GM23248 (cell line): ENCODE measurements at regions not wholly inside any gene's neighbourhood (a gene's known extent, or its start where the extent isn't known, plus 50 kb on each side); places are given as distances from the start of the nearest gene placed in this dataset.

ENCODE experiments used
- EZH2 ChIP-seq: fragments of 200-600 bp; sonication (generic); IDR thresholded peaks from 2 replicates; pipeline ENCODE4 v1.6.1; 2018; ENCODE audit warnings: antibody characterized with exemption, mild to moderate bottlenecking; ENCODE audit not compliant: insufficient read depth, poor library complexity, severe bottlenecking
- EZH2phosphoT487 ChIP-seq: fragments of 200-600 bp; sonication (generic); IDR thresholded peaks from 2 replicates; pipeline ENCODE4 v1.6.1; 2018; ENCODE audit warnings: antibody characterized with exemption, moderate library complexity, mild to moderate bottlenecking, low read depth; ENCODE audit not compliant: insufficient read depth

- TF ChIP-seq EZH2 (no peak), EZH2phosphoT487 (no peak)
Measured at GRCh38 chr1:2918441-2918840, 102.8 kb upstream of the ACTRT2 start.
